NCI-H1930 (cell line): ENCODE measurements at regions not wholly inside any gene's neighbourhood (a gene's known extent, or its start where the extent isn't known, plus 50 kb on each side); places are given as distances from the start of the nearest gene placed in this dataset.
"Not testable (repeated sequence)": the region's sequence is repeated elsewhere in the genome, so short reads cannot be mapped to it uniquely, and the experiment has no call there.

Source experiments
- DNase-seq, 2 experiments: peaks; one replicate each; lab custom pipeline; 2025; lab: John Stamatoyannopoulos, UW

DNA sequence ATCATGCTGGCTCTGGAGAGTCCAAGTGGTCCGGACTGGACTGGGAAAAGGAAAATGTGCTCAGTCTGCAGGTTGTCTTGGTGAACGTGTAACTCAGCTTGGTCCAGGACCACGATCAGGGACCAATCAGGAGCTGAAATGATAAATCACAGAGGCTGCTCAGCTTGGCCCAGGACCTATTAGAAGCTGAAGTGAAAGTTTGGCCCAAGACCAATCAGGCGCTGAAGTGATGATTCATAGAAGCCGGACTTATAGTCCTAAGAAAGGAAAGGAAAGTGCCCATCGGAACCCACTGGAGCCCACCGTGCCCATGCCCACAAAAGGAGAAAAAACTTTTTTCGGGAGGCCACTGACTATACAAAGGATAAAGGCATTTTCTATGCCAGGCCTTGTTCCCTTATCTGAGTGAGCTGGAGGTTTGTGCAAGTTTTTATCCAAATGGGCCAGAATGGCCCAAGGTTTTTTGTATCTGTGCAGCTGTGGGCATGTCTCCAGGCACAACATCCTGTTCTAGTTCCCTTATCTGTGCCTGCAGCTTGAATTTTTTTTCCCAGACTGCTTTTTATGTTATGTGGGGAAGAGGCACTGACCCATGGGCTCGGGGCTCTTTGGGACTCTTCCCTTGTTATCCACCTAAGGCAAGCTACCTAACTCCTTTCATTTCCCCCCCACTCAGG lies 194.4 kb downstream of the FAM133A start:
- DNase-seq: no peak

DNA sequence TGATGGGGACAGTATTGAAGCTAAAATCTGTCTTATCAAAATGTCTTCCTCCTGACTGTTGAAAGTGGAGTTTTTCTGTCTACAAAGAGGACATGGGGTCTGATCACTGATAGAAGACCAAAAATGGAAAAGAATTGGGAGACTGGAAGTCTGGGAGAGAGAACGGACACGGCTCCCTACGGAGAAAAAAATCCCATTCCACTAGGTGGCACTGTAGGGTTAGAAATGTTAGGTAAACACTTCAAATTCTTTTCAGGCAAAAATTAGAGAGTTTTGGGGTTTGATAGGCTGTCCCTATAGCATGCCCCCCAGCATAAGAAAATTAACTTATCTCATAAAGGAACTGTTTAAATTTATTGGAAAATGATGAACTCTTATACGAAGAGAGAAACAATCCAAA lies 200.5 kb downstream of the FAM133A start:
- peak in 1 of 2 experiments; percentile 6 for DNase-seq

DNA sequence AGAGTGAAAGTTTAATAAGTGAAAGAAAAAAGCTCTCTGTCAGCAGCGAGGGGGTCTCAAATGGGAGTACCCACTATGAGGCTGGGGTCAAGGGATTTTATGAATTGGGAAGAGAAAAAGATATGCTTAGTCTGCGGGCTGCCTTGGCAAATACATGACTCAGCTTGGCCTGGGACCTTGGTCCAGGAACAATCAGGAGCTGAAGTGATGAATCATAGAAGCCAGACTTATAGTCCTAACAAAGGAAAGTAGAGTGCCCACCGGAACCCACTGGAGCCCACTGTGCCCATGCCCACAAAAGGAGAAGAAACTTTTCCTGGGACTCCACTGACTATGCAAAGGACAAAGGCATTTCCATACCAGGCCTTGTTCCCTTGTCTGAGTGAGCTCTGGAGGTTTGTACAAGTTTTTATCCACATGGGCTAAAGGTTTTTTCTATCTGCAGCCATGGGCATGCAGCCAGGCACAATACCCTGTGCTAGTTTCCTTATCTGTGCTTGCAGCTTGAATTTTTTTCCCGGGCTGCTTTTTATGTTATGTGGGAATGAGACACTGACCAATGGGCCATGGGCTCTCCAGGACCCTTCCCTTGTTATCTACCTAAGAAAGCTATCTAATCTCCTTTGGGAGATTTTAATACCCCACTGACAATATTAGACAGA lies 201.7 kb downstream of the FAM133A start:
- no peak for DNase-seq

DNA sequence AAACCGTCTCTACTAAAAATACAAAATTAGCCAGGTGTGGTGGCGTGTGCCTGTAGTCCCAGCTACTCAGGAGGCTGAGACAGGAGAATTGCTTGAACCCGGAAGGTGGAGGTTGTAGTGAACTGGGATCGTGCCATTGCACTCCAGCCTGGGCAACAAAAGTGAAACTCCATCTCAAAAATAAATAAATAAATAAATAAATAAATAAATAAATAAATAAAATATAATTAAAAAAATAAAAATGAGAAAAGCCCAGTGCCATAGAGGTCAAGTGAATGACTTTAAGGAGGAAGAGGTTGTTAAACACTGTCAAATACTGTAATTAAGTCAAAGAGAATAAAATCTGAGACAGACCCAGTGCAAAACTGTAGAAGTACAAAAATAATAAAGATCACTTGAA lies 247.0 kb downstream of the FAM133A start:
- not testable (repeated sequence) for DNase-seq

DNA sequence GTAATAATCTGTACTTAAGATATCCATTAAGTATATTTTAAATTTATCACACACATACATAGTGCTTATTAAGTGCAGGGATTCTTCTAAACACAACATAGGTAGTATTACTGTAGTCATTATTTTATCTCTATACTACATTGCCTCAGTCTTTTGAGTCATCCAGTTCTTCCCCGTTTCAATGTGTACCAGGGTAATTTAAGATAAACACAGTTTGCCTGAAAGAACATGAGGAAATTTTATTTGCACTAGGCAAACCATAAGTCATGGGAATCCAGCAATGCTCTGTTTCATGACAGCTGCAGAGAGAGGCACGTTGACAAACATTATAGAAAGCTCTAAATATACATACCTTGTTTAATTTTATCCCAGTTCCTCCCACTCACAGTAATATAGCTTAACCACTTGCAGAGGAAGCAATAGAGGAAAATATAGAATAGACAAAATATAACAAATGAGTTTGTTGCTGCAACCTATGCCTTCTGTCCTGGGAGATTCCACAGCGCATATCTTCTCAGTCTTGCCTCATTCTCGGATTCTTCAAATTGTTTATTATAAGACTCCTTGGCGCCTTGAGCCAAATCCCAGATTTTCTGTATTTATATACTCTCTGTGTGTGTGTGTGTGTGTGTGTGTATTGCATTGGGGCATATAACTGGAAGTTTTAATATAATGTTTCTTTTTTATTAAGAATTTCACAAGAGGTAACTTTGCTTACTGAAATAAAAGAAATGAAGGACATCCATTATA lies 258.6 kb downstream of the FAM133A start:
- DNase-seq: peak in 1 of 2 experiments; percentile 0

DNA sequence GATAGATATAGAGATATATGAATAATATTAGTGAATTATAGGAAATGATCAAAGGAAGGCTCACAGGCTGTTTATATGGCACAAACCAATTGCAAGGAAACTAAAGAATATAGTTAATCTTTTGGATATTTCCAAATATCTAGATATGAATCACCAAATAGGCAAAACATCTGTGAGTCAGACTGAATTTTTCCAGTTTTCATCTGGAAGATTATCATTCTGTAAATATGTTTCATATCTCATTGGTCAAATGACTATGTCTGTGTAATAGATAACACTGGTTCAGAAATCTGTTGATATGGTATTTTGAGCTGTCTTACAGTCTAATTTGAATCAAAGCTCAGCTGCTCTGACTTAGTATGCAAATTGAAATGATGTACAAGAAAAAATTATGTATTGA lies 303.6 kb downstream of the FAM133A start:
- DNase-seq: no peak

DNA sequence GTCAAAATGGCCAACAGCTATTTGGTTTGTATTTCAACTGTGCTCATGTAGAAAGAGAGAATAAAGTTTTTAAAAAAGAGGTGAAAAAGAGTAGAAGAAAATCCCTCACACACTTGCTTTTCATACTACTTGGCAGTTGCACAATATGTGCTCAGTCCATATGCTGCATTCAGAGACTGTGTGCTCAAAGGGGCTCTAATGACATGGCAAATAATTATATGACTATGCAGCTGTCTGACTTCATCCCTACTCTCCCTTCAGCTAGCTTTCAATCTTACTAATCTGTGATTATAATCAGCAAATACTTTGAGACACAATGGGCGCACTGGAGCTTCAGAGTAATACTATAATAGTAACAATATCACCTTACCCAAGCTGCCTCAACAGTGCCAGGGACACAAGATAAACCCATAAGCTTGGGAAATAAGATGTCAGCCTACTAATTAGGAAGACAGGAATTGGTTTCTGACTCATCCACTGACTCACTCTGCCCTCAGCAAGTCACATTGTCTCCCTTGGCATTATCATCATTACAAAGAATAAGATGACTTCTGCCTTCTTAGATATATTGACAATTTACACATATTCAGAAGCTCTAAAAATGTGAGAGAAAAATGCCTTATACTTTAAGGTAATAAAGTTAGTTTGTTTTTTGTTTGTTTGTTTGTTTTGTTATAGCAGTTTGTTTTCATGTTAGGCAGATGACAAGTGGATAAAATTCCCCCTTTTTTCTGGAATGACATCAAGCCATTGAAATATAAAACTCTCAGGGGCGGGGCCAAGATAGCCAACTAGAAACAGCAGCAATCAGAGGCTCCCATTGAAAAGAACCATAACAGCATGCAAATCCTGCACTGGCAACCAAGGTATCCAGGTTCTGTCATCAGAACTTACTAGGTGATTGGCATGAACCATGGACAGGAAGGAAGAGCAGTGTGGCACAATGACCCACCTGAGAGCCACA lies 311.6 kb downstream of the FAM133A start:
- no peak for DNase-seq
